Fibroblast of the aortic adventitia (primary cell): ENCODE measurements at regions not wholly inside any gene's neighbourhood (a gene's known extent, or its start where the extent isn't known, plus 50 kb on each side); places are given as distances from the start of the nearest gene placed in this dataset.
"Not testable (repeated sequence)": the region's sequence is repeated elsewhere in the genome, so short reads cannot be mapped to it uniquely, and the experiment has no call there.

ENCODE experiments used
- DNase-seq: peaks from one replicate; pipeline ENCODE4 v3.0.0-alpha.2; 2010; ENCODE audit warnings: low read depth
- H3K4me3 ChIP-seq: 2 replicates; pipeline ENCODE4 v1.5.1; 2011; ENCODE audit warnings: low read depth, mild to moderate bottlenecking, control low read depth, low read length, moderate library complexity
- TF ChIP-seq, protein P1 (sequence below): IDR thresholded peaks from 2 replicates; pipeline ENCODE4 v1.5.1; 2011; ENCODE audit warnings: mild to moderate bottlenecking, low read length, control low read depth, inconsistent platforms; ENCODE audit not compliant: insufficient read depth

DNA sequence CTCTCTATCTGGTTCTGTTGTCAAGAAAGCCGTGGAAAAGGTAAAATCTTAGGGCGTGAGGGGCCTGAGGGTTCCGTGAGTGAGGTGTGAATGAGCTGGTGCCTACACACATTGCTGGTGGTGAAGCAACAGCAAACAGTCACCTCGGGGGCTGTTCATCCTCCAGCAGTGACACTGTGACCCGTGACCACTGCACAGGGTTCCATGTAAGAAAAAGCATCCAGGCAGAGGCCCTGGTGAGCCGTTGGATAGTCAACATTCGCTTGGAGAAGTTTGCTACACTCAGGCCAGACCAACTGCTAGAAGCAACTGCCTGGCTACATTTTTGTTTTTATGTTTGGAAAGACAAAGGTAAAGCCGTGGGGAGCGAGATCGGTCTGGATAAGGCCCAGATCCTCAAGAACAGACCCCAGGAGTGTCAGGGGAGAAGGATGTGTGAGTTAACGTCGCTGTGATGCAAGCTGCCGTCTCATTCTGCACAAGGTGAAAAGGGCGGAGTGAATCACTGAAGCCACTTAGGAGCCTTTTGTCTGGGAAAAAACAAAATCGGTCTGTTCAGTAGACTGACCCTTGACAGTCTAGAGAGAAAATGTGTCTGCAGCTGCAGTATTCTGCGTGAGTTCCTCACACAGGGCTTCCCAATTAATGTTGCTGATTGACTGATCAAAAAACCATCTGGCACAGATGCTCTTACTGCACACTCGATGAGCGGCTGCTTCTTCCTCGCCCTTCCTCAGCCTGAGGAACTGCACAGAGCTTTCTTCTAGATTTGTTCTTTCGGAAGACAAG lies 404.0 kb downstream of the SMOC2 start:
- DNase-seq, result no peak
- TF ChIP-seq, protein P1, sequence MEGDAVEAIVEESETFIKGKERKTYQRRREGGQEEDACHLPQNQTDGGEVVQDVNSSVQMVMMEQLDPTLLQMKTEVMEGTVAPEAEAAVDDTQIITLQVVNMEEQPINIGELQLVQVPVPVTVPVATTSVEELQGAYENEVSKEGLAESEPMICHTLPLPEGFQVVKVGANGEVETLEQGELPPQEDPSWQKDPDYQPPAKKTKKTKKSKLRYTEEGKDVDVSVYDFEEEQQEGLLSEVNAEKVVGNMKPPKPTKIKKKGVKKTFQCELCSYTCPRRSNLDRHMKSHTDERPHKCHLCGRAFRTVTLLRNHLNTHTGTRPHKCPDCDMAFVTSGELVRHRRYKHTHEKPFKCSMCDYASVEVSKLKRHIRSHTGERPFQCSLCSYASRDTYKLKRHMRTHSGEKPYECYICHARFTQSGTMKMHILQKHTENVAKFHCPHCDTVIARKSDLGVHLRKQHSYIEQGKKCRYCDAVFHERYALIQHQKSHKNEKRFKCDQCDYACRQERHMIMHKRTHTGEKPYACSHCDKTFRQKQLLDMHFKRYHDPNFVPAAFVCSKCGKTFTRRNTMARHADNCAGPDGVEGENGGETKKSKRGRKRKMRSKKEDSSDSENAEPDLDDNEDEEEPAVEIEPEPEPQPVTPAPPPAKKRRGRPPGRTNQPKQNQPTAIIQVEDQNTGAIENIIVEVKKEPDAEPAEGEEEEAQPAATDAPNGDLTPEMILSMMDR, result no peak

DNA sequence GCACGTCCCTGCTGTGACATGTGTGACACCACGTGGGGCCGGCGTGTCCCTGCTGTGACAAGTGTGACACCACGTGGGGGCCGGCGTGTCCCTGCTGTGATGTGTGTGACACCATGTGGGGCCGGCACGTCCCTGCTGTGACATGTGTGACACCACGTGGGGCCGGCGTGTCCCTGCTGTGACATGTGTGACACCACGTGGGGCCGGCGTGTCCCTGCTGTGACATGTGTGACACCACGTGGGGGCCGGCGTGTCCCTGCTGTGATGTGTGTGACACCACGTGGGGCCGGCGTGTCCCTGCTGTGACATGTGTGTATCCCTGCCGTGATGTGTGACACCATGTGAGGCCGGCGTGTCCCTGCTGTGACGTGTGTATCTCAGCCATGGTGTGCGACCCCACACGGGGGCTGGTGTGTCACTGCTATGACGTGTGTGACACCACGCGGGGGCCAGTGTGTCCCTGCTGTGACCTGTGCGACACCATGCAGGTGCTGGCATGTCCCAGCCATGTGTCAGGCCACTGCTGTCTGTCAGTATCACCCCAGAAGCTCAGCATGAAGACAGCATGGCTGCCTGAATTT lies 401.7 kb downstream of the SMOC2 start:
- not testable (repeated sequence) for H3K4me3 ChIP-seq, DNase-seq

More for the DNA sequence above, 404.0 kb downstream of the SMOC2 start:
- no peak overlapping the region for H3K4me3 ChIP-seq

DNA sequence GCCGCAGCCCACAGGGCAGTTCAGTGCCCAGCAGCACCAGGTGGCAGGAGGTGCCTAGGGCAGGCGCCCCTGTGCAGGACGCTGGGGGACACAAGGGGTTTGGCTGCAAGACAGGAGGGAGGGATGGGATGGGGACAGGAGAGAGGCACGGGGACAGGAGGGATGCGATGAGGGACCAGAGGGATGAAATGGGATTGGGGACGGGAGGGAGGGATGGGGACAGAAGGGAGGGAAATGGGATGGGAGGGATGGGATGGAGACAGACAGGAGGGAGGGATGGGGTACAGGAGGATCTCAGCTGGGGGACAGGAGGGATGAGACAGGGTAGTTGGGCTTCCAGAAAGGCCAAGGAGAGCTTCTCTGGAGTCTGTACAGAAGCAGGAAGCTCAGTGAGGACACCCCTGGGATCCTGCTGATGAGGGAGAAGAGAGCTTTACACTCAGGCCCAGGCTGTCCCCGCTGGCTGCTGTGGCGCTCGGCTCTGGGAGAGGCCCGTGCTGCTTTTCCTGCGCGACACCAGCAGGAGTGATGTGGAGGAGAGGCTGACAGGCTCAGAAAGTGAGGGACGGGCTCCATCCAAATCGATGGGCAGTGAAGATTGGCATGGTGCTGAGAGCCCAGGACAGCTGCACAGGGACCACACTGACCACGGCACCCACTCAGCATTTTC lies 400.8 kb downstream of the SMOC2 start:
- no peak overlapping the region for H3K4me3 ChIP-seq
- DNase-seq, result no peak
- TF ChIP-seq, protein P1, result no peak

DNA sequence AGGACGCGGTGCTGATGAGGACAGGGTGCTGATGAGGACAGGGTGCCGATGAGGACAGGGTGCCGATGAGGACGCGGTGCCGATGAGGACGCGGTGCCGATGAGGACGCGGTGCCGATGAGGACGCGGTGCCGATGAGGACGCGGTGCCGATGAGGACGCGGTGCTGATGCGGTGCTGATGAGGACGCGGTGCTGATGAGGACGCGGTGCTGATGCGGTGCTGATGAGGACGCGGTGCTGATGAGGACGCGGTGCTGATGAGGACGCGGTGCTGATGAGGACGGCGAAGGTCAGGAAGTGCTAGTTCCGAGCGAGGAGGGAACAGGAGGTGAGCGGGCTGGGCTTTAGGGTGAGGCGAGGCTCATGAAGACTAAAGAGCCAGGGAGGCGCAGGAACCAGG lies 399.9 kb downstream of the SMOC2 start:
- H3K4me3 ChIP-seq, result not testable (repeated sequence)

DNA sequence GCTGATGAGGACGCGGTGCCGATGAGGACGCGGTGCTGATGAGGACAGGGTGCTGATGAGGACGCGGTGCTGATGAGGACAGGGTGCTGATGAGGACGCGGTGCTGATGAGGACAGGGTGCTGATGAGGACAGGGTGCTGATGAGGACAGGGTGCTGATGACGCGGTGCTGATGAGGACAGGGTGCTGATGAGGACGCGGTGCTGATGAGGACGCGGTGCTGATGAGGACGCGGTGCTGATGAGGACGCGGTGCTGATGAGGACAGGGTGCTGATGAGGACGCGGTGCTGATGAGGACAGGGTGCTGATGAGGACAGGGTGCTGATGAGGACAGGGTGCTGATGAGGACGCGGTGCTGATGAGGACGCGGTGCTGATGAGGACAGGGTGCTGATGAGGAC lies 399.3 kb downstream of the SMOC2 start:
- DNase-seq, H3K4me3 ChIP-seq: not testable (repeated sequence)

More for the DNA sequence above, 399.9 kb downstream of the SMOC2 start:
- not testable (repeated sequence) for DNase-seq

DNA sequence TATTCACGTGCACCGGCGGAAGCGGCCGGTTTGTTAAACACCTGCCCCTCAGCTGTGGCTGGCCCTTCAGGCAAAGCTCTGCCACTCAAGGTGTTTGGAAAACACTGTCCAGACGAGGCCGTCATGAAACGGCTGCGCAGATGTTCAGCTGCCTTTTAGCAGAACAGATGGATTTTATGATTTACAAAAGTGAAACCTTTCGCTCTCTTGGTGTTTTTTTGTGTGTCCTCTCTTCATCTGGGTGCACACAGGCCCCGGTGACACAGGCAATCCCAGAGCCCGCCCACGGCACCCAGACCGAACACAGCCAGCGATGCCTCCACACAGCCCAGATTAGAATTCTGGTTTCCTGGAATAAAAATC lies 397.0 kb downstream of the SMOC2 start:
- DNase-seq, result no peak
- H3K4me3 ChIP-seq, result no peak overlapping the region
- TF ChIP-seq, protein P1, result no peak

DNA sequence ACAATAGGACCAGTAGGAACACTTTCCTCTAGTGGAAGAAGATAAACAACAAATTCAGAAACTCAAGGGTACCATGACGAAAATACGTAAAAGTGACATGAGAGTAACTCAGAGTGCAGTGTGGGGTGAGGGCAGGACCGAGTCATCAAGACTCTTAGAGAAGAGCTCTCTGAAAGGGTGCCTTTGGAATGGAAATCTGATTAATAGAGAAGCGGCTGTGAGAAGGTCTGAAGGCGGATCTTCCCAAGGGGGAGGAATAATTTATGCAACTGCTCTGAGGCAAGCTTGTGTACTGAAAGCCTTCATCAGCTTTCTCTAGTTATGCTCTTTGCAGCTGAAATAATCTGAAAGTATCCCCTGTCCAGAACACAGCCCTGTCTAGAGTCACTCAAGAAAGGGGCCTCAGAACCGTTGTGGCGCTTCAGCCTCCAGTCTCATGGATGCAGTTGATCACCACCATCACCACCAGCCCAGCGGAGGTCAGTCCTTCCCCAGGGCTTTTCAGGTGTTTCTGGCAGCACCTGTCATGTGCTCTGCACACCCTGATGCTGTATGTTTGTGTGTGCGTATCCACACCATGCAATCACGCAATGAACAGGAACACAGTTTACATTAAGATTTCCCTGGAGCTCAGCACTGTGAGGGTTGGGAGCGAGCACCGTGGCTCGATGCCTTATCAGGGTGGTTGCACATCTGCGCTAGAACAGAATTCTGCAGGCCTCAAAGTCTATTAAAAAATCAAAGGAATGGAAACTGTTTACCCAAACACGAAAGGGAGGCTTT lies 396.5 kb downstream of the SMOC2 start:
- TF ChIP-seq, protein P1, result no peak
- no peak for DNase-seq
- no peak overlapping the region for H3K4me3 ChIP-seq

DNA sequence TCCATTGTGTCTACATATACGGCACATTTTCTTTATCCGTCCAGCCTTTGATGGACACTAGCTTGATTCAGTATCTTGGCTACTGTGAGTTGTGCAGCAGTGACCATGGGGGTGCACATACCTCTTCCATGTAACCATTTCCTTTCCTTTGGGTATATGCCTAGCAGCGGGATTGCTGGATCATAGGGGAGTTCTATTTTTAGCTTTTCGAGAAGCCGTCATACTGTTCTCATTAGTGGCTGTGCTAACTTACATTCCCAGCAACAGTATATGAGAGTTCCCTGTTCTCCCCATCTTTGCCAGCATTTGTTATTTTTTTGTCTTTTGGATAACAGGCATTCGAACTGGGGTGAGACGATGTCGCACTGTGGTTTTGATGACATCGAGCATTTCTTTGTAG lies 395.0 kb downstream of the SMOC2 start:
- no peak for DNase-seq
- no peak overlapping the region for H3K4me3 ChIP-seq
- TF ChIP-seq, protein P1, result no peak
